ENCODE measurements at regions not wholly inside any gene's neighbourhood (a gene's known extent, or its start where the extent isn't known, plus 50 kb on each side); places are given as distances from the start of the nearest gene placed in this dataset.

GRCh38 chr10:117615649-117616048 lies 73.1 kb downstream of the EMX2 start:
- TF ChIP-seq CTCF (IDR thresholded peaks at IDR 0.05) (no peak), POLR2A (IDR thresholded peaks at IDR 0.05) (no peak)
